ENCODE measurements at regions not wholly inside any gene's neighbourhood (a gene's known extent, or its start where the extent isn't known, plus 50 kb on each side); places are given as distances from the start of the nearest gene placed in this dataset.

DNA sequence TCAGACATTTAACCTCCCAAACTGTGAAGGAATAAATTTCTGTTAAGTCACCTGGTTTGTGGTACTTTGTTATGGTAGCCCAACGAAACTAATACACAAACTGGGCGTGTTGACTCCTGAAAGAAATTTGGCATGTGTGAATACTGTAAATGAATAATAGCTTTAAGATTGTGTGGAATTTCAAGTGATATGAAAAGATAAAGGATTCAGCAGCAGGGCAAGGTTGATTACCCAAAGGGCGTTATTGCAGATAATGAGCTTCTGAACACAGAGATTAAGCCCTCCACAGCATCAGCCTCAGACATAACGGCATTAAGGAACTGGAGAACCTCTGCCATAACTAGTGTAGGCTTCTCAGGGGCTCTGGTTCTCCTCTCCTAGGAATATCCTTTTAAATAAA is 451.5 kb upstream of the NECTIN3 start:
- TF ChIP-seq, protein P1, sequence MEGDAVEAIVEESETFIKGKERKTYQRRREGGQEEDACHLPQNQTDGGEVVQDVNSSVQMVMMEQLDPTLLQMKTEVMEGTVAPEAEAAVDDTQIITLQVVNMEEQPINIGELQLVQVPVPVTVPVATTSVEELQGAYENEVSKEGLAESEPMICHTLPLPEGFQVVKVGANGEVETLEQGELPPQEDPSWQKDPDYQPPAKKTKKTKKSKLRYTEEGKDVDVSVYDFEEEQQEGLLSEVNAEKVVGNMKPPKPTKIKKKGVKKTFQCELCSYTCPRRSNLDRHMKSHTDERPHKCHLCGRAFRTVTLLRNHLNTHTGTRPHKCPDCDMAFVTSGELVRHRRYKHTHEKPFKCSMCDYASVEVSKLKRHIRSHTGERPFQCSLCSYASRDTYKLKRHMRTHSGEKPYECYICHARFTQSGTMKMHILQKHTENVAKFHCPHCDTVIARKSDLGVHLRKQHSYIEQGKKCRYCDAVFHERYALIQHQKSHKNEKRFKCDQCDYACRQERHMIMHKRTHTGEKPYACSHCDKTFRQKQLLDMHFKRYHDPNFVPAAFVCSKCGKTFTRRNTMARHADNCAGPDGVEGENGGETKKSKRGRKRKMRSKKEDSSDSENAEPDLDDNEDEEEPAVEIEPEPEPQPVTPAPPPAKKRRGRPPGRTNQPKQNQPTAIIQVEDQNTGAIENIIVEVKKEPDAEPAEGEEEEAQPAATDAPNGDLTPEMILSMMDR (conservative IDR thresholded peaks at IDR 0.05 in 1 of 2, IDR thresholded peaks at IDR 0.05 in 1 of 2; ENCODE audit: extremely low read depth in 1 of 2, insufficient read depth in 1 of 2, low read depth in 1 of 2, low read length in 2 of 2): no peak
- TF ChIP-seq EZH2 (IDR thresholded peaks at IDR 0.05; ENCODE audit: borderline replicate concordance, low read length): no peak

Data from mammary epithelial cell (primary cell).